HCT116 (cell line): ENCODE measurements at regions not wholly inside any gene's neighbourhood (a gene's known extent, or its start where the extent isn't known, plus 50 kb on each side); places are given as distances from the start of the nearest gene placed in this dataset.

Source experiments
- ATAC-seq: fragments of 200-7000 bp; cut with Tn5 transposase; 2 replicates; pipeline ENCODE4 v1.9.1; 2020; ENCODE audit warnings: mild to moderate bottlenecking, moderate library complexity
- BruUV-seq: library from RNA; stranded (reverse); fragments of 400-500 nt; replicated peaks from 2 replicates; lab custom pipeline; 2021; lab: Mats Ljungman, UMichigan
- CTCF ChIA-PET: fragments of 300-600 bp; sonication (Branson Sonifier 250); formaldehyde crosslinking; loops from one replicate; lab custom pipeline; 2021; ENCODE audit warnings: antibody characterized with exemption; lab: Charles Lee
- POLR2A ChIA-PET: fragments of 300-600, 350-600 bp; sonication (Branson Sonifier 250); formaldehyde crosslinking; loops from one replicate; lab custom pipeline; 2021; ENCODE audit warnings: antibody characterized with exemption; lab: Charles Lee
- RAD21 ChIA-PET, 2 experiments: fragments of 300-600 bp; sonication (Branson Sonifier 250); formaldehyde crosslinking; loops; one replicate each; lab custom pipeline; 2023; ENCODE audit warnings: low total read pairs in 2 of 2; ENCODE audit not compliant: uncharacterized antibody in 2 of 2, unreplicated experiment in 2 of 2, low non-redundant PET in 1 of 2; lab: Charles Lee
- DNase-seq: peaks from one replicate; pipeline ENCODE4 v3.0.0-alpha.2; 2010; ENCODE audit warnings: low read depth, low spot score
- H2AFZ ChIP-seq: fragments of 200-600 bp; shearing (Covaris generic), sonication (generic); 2 replicates; pipeline ENCODE4 v1.6.1; 2017; ENCODE audit warnings: low read depth, mixed run types, mixed read lengths, antibody characterized with exemption, low read length; ENCODE audit not compliant: poor library complexity, severe bottlenecking
- H3K27ac ChIP-seq: 2 replicates; pipeline ENCODE4 v1.5.1; 2012; ENCODE audit warnings: low read depth, low read length
- H3K27me3 ChIP-seq: fragments of 200-600 bp; sonication (generic); 2 replicates; pipeline ENCODE4 v1.6.1; 2016; ENCODE audit warnings: mixed run types, low read length, mixed read lengths; ENCODE audit not compliant: insufficient read depth
- H3K36me3 ChIP-seq, 2 experiments: fragments of 200-500 bp in 1 of 2; fragments of 200-600 bp in 1 of 2; sonication (Bioruptor generic) in 1 of 2; sonication (generic) in 1 of 2; 2 replicates each; pipeline versions ENCODE4 v1.5.1 to v1.6.1; 2014 to 2016; ENCODE audit warnings: low read length in 2 of 2, inconsistent platforms in 1 of 2, mixed read lengths in 1 of 2, mixed run types in 1 of 2; ENCODE audit not compliant: insufficient read depth in 2 of 2, control insufficient read depth in 1 of 2
- H3K4me1 ChIP-seq, 2 experiments: fragments of 200-600 bp in 1 of 2; sonication (generic) in 1 of 2; 2 replicates each; pipeline versions ENCODE4 v1.5.1 to v1.6.1; 2012 to 2017; ENCODE audit warnings: low read length in 2 of 2, inconsistent platforms in 1 of 2, mild to moderate bottlenecking in 1 of 2, mixed read lengths in 1 of 2, mixed run types in 1 of 2, moderate library complexity in 1 of 2; ENCODE audit not compliant: insufficient read depth in 2 of 2, control insufficient read depth in 1 of 2
- H3K4me2 ChIP-seq: fragments of 200-600 bp; sonication (generic); 2 replicates; pipeline ENCODE4 v1.6.1; 2017; ENCODE audit warnings: mixed run types, low read length, mixed read lengths
- H3K4me3 ChIP-seq, 2 experiments: fragments of 200-600 bp in 1 of 2; sonication (generic) in 1 of 2; replicated peaks in 1 of 2; 2 replicates each; pipeline ENCODE4 v1.5.1; 2011 to 2016; ENCODE audit warnings: low read length in 2 of 2, control low read depth in 1 of 2, low read depth in 1 of 2, mild to moderate bottlenecking in 1 of 2, mixed read lengths in 1 of 2, mixed run types in 1 of 2
- H3K79me2 ChIP-seq: fragments of 200-600 bp; sonication (generic); 2 replicates; pipeline ENCODE4 v1.6.1; 2017; ENCODE audit warnings: mild to moderate bottlenecking, mixed run types, low read length, moderate library complexity, mixed read lengths; ENCODE audit not compliant: insufficient read depth
- H3K9ac ChIP-seq: fragments of 200-600 bp; sonication (generic); 2 replicates; pipeline ENCODE4 v1.6.1; 2016; ENCODE audit warnings: low read length, mixed read lengths
- H3K9me2 ChIP-seq: fragments of 200-600 bp; sonication (generic), shearing (Covaris generic); 2 replicates; pipeline ENCODE4 v1.6.1; 2017; ENCODE audit warnings: mixed run types, mild to moderate bottlenecking, moderate library complexity; ENCODE audit not compliant: insufficient read depth
- H3K9me3 ChIP-seq, 2 experiments: fragments of 200-500 bp in 1 of 2; fragments of 200-600 bp in 1 of 2; sonication (Bioruptor generic) in 1 of 2; sonication (generic) in 1 of 2; 2 replicates each; pipeline ENCODE4 v1.6.1; 2014 to 2017; ENCODE audit warnings: low read length in 2 of 2, mixed read lengths in 2 of 2, inconsistent platforms in 1 of 2, low read depth in 1 of 2, mild to moderate bottlenecking in 1 of 2, mixed run types in 1 of 2, moderate library complexity in 1 of 2; ENCODE audit not compliant: control insufficient read depth in 1 of 2, insufficient read depth in 1 of 2
- H4K20me1 ChIP-seq: fragments of 200-600 bp; sonication (generic), shearing (Covaris generic); 2 replicates; pipeline ENCODE4 v1.6.1; 2017; ENCODE audit warnings: mixed run types, mild to moderate bottlenecking, moderate library complexity; ENCODE audit not compliant: insufficient read depth
- CBX3 ChIP-seq: IDR thresholded peaks from 2 replicates; pipeline ENCODE4 v1.6.1; 2012; ENCODE audit warnings: low read depth
- EGR1 ChIP-seq: IDR thresholded peaks from 2 replicates; pipeline ENCODE4 v1.6.1; 2012; ENCODE audit warnings: low read depth
- ELF1 ChIP-seq: IDR thresholded peaks from 2 replicates; pipeline ENCODE4 v1.6.1; 2012; ENCODE audit warnings: low read depth, borderline replicate concordance
- JUND ChIP-seq: IDR thresholded peaks from 2 replicates; pipeline ENCODE4 v1.6.1; 2012
- POLR2AphosphoS5 ChIP-seq: IDR thresholded peaks from 2 replicates; pipeline ENCODE4 v1.6.1; 2011; ENCODE audit warnings: mild to moderate bottlenecking, low read depth, low read length, moderate library complexity
- SIN3A ChIP-seq: IDR thresholded peaks from 2 replicates; pipeline ENCODE4 v1.6.1; 2012; ENCODE audit warnings: low read depth
- SP1 ChIP-seq: IDR thresholded peaks from 2 replicates; pipeline ENCODE4 v1.6.1; 2012; ENCODE audit warnings: low read depth
- SRF ChIP-seq: IDR thresholded peaks from 2 replicates; pipeline ENCODE4 v1.6.1; 2012; ENCODE audit warnings: low read depth
- TCF7L2 ChIP-seq: IDR thresholded peaks from 2 replicates; pipeline ENCODE4 v1.7.0; 2011; ENCODE audit warnings: borderline replicate concordance, inconsistent platforms; ENCODE audit not compliant: insufficient read depth, insufficient read length; ENCODE audit errors: extremely low read depth
- YY1 ChIP-seq: IDR thresholded peaks from 2 replicates; pipeline ENCODE4 v1.6.1; 2011; ENCODE audit warnings: low read length, low read depth, moderate library complexity, mild to moderate bottlenecking; ENCODE audit not compliant: insufficient replicate concordance; ENCODE audit errors: extremely low read depth
- intact Hi-C: fragments of 100-400 bp; cut with micrococcal nuclease; formaldehyde crosslinking; loops from 2 replicates; pipeline ENCODE4 v1.10.0; 2022
- TF ChIP-seq, protein P1 (sequence below), 3 experiments: fragments of 200-600 bp in 1 of 3; sonication (generic) in 1 of 3; IDR thresholded peaks in 2 of 3; conservative IDR thresholded peaks in 1 of 3; 2 replicates each; pipeline ENCODE4 v1.5.1; 2012 to 2017; ENCODE audit warnings: low read depth in 2 of 3, low read length in 2 of 3, antibody characterized with exemption in 1 of 3, borderline replicate concordance in 1 of 3, control low read depth in 1 of 3, mild to moderate bottlenecking in 1 of 3, mixed read lengths in 1 of 3, mixed run types in 1 of 3, moderate library complexity in 1 of 3; ENCODE audit not compliant: insufficient read depth in 1 of 3

DNA sequence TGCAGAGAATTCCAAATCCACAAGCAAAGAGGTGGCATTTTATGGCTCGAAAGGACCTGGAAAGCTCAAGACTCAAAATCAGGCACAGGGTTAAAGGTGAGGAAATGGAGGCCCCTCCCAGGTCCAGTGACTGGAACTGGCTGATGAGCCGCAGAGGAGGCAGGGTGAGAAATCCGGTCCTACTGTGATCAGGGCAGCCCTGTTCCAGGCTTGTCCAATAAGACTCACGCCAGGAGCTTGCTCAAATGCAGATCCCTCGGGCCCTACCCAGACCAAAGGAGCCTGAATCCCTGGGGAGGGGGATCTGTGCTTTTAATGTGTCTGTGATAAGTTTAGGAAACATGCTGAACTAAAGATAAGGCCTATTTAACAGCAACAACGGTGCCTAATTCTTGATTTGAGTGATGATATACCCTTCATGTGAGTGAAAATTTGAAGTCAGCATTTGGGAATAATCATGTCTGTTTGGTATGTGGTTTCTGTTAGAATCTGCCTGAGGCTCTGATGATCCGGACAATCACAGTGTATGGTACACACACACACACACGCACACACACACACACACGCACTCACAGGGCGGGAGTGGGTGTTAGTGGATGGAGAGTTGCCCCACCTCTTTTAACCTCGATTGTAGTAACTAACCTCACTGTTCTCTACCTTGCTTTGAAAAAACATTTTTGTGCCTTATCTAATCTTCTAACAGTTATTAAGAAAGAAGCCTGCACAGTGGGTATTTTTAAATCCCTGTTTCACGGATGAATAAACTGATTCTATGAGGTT is 54.1 kb upstream of the LYST start:
- ChIA-PET CTCF (no interaction called here), RAD21 (no interaction called here), POLR2A (no interaction called here)
- TF ChIP-seq SRF (no peak), CBX3 (no peak), TCF7L2 (no peak), POLR2AphosphoS5 (no peak)
- no peaks in the 10 kb centered on the region for H3K27me3 ChIP-seq
- H3K9me3 ChIP-seq, result no peaks in the 10 kb centered on the region
- DNase-seq, result no peak
- intact Hi-C loops, result no loop called here
- peaks cover 15 to 48% of the 10 kb centered on the region in 2 experiments for H3K4me1 ChIP-seq
- H3K27ac ChIP-seq, result no peak overlapping the region
- H3K4me3 ChIP-seq, result no peak overlapping the region
- H3K9ac ChIP-seq, result no peak overlapping the region
- ATAC-seq, result no peak
- no TSS peak for BruUV-seq
- no peaks in the 10 kb centered on the region for H3K79me2 ChIP-seq
- H2AFZ ChIP-seq, result no peak overlapping the region
- H3K4me2 ChIP-seq, result no peak overlapping the region
- H4K20me1 ChIP-seq, result no peaks in the 10 kb centered on the region
- H3K36me3 ChIP-seq, result no peaks in the 10 kb centered on the region
- no peaks in the 10 kb centered on the region for H3K9me2 ChIP-seq

DNA sequence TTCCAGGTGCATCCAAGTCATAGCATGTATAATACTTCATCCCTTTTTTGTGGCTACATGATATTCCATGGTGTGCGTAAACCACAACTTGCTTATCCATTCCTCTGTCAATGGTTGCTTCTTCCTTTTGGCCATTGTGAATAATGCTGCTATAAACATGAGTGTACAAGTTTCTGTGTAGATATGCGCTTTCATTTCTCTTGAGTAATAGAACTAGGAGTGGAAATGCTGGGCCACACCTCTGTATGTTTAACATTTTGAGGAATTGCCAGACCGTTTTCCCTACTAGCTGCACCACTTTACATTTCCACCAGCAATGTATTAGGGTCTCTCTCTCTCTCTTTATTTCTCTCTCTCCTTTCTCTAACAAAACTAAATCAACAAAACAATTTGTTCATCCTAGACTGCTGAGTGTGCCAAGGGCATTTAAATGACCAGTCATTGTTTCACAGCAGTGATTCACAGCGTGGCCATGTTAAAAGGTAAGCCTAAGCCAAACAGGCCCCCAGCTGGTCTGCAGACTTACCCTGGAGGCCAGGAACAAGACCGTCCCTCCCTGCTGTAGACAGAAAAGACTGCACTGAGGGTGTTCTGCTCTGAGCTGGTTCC is 53.2 kb upstream of the LYST start:
- BruUV-seq, result no TSS peak
- Histone ChIP-seq H3K27me3 (no peaks in the 10 kb centered on the region), H3K27ac (no peak overlapping the region), H2AFZ (no peak overlapping the region), H3K9me3 (no peaks in the 10 kb centered on the region), H3K9me2 (no peaks in the 10 kb centered on the region), H3K4me3 (no peak overlapping the region), H3K4me2 (peak overlapping the region; percentile 11; the same call in 1 of the 2 replicates), H4K20me1 (no peaks in the 10 kb centered on the region), H3K9ac (no peak overlapping the region), H3K4me1 (peaks cover 15 to 48% of the 10 kb centered on the region in 2 experiments), H3K36me3 (no peaks in the 10 kb centered on the region), H3K79me2 (no peaks in the 10 kb centered on the region)
- ChIA-PET POLR2A (no interaction called here), CTCF (no interaction called here), RAD21 (no interaction called here)
- TF ChIP-seq SP1 (no peak; the same call in 1 of the 2 replicates), ELF1 (no peak), SIN3A (no peak), YY1 (no peak), JUND (no peak), EGR1 (no peak), TCF7L2 (no peak), SRF (no peak)
- TF ChIP-seq, protein P1, sequence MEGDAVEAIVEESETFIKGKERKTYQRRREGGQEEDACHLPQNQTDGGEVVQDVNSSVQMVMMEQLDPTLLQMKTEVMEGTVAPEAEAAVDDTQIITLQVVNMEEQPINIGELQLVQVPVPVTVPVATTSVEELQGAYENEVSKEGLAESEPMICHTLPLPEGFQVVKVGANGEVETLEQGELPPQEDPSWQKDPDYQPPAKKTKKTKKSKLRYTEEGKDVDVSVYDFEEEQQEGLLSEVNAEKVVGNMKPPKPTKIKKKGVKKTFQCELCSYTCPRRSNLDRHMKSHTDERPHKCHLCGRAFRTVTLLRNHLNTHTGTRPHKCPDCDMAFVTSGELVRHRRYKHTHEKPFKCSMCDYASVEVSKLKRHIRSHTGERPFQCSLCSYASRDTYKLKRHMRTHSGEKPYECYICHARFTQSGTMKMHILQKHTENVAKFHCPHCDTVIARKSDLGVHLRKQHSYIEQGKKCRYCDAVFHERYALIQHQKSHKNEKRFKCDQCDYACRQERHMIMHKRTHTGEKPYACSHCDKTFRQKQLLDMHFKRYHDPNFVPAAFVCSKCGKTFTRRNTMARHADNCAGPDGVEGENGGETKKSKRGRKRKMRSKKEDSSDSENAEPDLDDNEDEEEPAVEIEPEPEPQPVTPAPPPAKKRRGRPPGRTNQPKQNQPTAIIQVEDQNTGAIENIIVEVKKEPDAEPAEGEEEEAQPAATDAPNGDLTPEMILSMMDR (IDR thresholded peaks at IDR 0.05 in 2 of 3, conservative IDR thresholded peaks at IDR 0.05 in 1 of 3; ENCODE audit: borderline replicate concordance in 1 of 3, insufficient read depth in 1 of 3, low read depth in 2 of 3, low read length in 2 of 3), result no peak
- DNase-seq (no peak), ATAC-seq (no peak)
- intact Hi-C loops, result no loop called here
